ENCODE measurements at regions not wholly inside any gene's neighbourhood (a gene's known extent, or its start where the extent isn't known, plus 50 kb on each side); places are given as distances from the start of the nearest gene placed in this dataset.
A peak's percentile ranks its signal among the peaks of the same experiment; 100 is the strongest.
"Not testable (repeated sequence)": the region's sequence is repeated elsewhere in the genome, so short reads cannot be mapped to it uniquely, and the experiment has no call there.

DNA sequence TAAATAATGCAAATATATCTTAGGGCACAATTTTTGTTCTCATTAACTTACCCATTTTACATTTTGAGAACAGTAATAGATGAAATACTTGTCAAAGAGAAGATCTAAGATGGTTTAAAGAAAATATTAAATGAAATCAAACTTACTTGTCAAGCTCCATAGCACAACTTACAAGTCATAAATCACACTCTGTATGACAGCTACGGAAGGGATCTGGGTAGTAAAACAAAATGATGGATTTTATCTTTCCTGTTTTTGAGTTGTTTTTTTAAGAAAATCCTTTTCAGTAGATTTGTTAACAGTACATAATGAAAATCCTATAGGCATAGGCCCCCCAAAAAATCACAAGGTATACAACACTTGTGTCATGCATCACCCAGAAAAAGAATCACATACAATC, 84.4 kb upstream of the ANTXRL start:
- not testable (repeated sequence) for ATAC-seq, DNase-seq

DNA sequence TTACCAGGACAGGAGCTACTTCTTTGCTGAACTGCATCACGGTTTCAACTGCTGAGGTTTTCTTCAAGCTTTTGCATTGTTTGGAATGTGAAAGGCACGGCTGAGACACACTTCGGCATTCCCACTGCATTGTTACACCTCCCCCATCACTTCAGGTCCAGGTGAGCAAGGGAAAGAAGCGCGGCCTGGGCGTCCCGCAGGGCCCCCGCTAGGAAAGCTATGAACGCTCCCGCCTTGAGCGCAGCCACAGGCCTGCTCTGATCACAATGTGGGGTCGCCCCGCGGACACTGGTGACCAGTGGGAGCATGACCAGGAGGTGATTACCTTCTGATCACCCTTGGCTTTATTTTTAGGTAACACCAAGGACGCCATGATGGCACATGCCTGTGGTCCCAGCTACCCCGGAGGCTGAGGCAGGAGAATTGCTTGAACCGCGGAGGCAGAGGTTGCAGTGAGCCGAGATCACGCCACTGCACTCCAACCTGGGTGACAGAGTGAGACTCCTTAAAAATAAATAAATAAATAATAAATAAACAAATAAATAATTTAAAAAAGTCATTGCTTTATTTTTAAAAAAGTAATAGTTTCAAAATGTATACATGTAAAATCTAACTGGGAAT, 82.2 kb upstream of the ANTXRL start:
- ATAC-seq, DNase-seq: not testable (repeated sequence)

DNA sequence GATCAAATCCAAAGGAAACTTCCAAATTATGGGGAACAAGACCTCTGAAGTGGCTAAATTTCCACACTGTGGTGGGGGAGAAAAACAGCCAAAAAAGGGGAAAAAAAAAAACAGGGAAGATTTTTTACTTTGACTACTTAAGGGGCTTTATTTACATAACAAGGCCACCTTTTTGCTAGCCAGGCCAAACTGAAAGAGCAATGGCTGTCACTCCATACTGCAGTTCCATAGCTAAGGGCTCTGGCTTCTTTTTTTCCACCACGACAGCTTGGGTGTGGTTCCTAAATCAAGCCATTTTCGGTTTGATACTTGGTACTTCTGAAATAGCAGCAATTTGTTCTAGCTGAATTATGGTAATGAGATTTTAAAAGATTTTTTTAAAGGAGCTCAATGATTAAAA, 76.4 kb upstream of the ANTXRL start:
- ATAC-seq, DNase-seq: not testable (repeated sequence)

DNA sequence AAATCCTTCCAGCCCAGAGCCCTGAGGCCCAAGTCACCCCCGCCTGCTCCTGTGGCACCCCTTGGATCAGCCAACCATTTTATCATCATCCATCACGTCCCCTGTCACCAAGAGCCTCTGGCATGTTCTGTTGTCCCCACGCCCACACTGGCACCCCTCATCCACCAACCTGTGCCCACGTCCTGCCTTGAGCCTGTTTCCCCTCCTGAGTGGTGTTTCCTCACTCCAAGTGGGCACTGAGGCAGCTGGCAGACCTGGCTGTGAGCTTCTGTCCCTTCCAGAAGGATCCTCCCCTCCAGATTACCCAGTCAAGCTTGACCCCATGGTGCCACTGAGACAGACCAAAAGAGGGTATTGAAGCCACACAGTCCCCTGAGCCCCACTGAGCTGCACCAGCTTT, 71.4 kb upstream of the ANTXRL start:
- ATAC-seq: no peak
- no peak for DNase-seq

DNA sequence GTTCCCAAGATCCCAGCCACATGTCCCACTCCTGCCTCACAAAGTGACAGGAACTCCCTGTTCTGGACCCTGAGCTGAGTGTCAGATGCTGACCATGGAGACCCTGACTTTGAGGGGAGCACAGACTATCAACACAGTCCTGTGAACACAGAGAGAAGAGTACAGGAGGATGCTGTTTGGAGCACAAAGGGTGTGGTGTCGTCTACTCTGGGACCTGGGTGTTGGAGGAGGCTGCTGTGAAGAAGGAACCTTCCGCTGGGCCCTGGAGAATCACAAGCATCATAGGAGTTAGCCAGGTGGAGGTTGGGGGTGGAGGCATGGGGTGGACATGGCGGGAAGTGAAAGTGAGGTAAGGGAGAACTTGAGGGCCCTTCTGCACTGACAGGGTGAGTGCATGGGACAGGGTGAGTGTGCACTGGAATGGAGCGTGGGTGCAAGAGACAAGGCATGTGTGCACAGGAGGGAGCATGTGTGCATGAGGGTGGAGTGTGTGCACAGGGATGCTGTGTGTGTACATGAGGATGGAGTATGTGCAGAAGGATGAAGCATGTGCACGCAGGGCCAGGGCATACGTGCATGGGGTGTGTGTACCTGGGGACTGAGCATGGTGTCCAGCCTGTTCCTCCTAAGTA, 70.7 kb upstream of the ANTXRL start:
- DNase-seq: no peak

DNA sequence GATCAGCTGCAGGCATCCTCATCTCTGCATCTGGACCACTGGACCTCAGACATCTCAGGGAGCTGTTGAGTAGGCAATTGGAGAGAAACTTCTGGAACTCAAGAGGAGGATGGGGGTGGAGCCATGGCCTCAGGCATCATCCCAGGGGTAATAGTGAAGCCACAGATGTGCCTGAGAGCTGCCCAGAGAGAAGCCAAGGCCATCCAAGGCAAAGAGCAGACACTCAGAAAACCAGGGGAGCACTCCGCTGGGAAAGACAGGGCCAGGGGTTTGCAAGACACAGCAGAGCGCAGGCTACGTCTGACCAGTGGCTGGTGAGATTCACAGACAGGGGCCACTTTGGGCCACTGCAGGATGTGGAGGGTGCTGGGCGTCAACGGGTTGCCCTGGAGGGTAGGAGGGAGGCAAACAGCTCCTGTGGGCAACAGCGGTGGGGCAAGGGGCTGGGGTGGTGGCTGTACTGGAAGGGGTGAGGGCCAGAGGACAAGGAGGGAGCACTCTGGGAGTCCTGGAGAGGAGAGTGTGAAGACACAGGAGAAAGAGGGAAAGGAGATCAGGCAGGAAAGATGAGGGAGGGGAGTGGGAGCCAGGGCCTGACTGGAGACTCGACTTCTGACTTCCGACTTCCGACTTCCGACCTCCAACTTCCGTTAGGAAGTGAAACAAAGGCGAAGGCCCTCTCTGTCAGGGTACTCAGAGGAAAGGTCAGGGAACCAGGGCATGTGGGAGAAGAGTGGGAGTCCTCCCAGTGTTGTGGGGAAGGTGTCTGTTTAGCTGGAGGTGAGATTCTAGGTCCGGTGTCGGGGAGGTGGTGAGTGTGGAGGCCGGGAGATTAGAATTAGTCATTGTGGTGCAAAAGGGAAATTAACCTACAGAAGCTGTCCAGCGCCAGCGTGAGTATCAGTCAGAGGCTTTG, 69.7 kb upstream of the ANTXRL start:
- DNase-seq: no peak
- peak; percentile 37 for ATAC-seq

More for the DNA sequence above, 70.7 kb upstream of the ANTXRL start:
- ATAC-seq: no peak

DNA sequence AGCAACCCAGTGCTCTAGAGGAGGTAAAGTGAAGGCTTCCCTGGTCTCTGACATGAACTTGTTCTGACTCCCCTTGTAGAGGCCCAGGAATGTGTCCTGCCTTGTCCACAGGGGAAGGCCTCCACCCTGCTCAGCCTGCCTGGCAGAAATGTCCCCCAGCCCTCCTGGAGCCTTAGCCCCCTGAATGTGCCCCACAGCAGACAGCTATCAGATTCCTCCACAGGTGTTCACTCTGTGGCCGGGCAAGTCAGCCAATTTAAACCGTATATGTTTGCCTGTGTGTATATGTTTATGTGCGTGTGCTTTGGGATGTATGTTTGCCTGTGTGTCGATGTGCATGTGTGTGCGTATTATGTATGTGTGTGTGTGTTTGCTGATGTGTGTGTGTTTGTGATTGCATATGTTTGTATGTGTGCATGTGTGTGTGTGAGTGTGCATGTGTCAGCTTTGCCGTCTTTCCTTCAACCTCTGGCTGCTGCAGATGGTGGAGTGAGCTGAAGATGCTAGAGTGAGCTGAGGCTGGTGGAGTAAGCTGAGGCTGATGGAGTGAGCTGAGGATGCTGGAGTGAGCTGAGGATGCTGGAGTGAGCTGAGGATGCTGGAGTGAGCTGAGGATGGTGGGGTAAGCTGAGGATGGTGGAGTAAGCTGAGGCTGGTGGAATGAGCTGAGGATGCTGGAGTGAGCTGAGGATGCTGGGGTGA, 68.9 kb upstream of the ANTXRL start:
- ATAC-seq: no peak

DNA sequence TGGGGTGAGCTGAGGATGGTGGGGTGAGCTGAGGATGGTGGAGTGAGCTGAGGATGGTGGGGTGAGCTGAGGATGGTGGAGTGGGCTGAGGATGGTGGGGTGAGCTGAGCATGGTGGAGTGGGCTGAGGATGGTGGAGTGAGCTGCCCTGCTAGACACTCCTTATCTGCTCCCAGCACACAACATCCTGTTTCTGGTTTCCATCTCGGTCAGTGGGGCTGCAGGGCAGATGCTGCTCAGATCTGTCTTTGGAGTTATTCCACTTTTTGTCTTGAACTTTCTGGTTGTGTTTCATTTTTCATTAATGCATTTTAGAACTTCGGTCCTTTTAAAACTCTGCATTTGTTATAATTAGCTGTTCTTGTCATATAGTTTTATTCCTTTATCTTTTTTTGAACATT, 67.9 kb upstream of the ANTXRL start:
- DNase-seq: no peak
- ATAC-seq: no peak

More for the DNA sequence above, 68.9 kb upstream of the ANTXRL start:
- no peak for DNase-seq

DNA sequence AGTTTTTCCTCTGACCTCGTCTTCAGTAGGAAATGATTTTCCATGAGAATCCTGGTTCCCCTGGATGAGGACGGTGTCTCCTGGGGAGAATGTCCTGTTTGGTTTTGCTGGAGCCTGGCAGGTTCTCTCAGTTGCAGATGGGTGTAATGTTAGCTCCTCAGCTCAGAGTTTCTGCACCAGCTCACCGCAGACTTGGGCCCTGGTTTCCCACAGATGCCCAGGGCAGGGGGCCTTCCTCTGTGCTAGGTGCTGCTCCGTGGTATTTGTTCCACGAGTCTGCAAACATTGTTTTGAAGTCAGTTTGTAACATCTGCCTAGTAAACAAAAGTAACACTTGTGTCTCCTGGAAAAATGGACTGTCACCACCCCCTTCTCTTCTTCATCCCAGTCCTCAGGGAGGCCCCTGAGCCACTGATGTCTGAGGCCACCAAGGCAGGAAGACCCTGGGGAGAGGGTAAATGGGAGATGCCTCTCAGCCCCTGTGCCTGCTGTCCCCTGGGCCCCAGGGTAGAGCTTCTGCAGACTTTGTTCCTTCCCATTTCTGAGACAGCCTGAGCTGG, 67.3 kb upstream of the ANTXRL start:
- not testable (repeated sequence) for ATAC-seq, DNase-seq

DNA sequence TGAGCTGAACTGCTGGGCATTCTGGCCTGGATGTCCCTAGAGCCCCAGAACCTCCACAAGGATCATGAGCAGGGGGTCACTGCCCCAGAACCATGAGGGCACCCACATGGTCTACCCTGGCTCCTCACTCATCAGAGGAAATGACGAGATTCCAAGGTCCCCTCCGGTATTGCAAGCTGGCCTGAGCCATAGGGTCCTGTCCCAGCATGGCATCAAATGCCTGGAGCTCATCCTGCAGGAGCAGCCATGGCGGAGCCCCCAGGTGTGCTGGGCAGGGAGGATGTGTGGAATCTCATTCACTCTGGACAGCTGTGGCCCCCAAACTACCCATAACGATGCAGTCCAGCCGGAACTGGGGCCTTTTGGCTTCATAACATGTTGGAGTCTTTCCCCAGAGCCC, 66.6 kb upstream of the ANTXRL start:
- ATAC-seq (no peak), DNase-seq (no peak)

DNA sequence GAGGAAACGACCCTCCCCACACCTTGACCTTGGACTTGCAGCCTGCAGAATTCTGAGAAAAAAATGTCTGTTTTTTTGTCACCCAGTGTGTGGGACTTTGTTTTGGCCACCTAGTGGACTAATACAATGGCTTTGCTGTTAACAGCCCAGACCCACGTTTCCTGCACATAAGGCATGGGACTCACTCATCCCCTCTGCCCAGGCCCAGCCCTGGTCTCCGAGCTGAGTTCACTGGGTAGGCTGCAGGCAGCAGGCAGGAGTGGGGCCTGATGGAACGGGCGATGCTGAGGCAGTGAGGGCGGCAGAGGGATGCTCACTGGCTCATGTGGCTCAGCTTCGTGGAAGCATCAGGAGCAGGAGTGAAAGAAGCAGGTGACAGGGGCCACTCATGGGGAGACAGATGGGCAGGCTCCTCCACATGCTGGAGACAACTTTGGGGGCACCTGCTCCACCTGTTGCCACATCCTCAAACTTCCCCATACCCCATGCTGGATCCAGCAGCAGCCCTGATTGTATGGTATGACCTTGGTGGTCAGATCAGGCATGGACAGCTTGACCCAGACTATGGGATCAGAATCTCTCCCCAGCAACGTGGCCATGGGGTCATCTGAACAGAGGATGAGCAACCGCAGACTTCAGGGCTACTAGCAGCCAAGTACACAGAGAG, 65.8 kb upstream of the ANTXRL start:
- ATAC-seq: no peak
- no peak for DNase-seq

DNA sequence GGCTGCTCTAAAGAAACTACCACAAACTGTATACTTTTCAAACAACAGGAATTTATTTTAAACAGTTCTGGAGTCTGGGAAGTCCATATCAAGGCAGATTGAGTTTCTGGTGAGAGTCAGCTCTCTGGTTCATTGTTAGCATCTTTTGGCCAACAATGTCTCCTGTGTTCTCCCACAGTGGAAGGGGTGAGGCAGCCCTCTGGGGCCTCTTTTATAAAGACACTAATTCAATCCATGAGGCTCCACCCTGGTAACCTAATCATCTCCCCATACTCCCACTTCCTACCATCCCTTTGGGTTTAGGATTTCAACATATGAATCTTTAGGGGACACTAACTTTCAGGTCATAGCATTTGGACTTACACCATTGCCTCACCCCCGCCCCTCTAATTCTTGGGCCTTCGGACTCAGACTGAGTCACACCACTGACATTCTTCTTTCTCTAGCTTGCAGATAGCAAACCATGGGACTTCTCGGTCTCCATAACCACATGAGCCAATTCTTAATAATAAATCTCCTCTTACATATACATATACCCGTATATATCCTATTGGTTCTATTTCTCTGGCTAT, 64.3 kb upstream of the ANTXRL start:
- ATAC-seq: no peak
- no peak for DNase-seq

DNA sequence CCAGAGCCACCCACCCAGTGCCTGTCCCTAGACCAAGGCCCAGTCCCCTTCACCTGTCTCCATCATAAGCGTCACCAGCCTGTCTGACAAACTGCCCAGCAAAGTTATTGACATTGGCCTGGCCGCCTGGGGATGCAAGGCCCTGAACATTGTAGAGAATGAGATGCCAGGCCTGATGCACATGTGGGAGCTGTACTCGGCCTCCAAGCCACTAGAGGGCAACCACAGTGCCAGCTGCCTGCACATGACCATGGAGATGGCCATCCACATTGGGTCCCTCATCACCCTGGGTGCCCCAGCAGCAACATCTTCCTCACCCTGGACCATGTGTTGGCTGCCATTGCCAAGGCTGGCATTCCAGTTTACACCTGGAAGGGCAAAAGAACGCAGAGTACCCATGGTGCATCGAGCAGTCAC, 63.7 kb upstream of the ANTXRL start:
- peak; percentile 53 for ATAC-seq
- DNase-seq: peak; percentile 57

DNA sequence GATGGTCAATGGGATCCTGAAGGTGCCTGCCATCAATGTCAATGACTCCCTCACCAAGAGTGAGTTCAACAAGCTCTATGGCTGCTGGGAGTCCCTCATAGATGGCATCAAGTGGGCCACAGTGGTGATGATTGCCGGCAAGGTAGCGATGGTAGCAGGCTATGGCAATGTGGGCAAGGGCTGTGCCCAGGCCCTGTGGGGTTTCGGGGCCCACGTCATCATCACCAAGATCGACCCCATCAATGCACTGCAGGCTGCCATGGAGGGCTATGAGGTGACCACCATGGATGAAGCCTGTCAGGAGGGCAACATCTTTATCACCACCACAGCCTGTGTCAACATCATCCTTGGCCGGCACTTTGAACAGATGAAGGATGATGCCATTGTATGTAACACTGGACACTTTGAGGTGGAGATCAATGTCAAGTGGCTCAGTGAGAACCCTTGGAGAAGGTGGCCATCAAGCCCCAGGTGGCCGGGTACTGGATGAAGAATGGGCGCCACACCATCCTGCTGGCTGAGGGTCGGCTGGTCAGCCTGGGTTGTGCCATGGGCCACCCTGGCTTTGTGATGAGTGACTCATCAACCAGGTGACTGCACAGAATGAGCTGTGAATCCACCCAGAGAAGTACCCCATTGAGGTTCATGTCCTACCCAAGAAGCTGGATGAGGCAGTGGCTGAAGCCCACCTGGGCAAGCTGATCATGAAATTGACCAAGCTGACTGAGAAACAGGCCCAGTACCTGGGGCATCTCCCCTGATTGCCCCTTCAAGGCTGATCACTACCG, 63.0 kb upstream of the ANTXRL start:
- no peak for DNase-seq
- ATAC-seq: no peak

DNA sequence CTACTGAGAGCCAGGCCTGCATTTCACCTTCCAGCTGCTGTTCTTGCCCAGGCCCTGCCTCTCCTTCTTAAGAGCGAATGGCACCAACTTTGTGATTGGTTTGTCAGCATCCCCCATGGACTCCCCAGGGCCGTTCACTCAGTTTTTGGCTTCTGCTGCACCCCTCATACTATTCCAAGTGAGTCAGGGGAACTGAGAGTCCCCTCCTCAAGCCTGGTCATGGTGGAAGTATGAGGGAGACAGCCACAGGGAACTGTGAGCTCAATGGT, 62.4 kb upstream of the ANTXRL start:
- ATAC-seq (no peak), DNase-seq (no peak)

DNA sequence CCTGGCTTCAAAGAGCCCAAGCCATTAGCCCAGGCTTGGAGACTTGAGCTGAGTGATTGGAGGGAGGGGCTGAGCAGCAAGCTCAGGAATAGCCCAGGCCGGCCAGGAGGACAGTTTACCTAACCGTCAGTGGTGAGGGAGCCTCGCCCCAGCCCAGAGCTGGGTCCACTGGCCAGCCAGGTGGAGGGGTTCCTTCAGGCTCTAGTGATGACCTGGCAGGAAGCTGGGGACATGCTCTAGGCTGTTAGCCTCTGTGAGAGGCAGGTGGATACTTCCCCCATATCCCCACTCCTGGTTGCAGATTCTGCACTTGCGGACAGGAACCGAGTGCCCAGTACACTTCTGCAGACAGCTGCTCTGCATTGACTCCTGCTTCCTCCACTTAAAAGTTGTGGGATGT, 61.2 kb upstream of the ANTXRL start:
- DNase-seq (no peak), ATAC-seq (no peak)

DNA sequence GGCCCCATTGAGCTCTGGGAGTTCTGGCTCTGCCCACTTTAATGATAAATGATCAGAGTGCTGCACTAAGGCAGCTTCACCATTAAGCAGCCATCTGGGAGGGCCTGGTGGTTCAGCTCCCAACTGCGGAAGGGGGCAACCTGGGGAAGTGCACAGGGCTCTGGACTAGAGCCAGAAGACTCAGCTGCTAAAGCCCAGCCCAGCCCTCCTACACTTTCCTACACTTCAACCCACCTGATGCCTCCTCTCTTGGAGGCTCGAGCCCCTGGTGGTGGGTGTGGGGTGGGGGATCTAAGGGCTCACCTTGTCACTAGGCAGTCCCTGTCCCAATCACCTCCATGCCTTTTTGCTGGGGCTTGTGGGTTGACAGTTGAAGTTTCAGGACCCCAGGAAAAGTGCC, 60.6 kb upstream of the ANTXRL start:
- ATAC-seq (no peak), DNase-seq (no peak)

DNA sequence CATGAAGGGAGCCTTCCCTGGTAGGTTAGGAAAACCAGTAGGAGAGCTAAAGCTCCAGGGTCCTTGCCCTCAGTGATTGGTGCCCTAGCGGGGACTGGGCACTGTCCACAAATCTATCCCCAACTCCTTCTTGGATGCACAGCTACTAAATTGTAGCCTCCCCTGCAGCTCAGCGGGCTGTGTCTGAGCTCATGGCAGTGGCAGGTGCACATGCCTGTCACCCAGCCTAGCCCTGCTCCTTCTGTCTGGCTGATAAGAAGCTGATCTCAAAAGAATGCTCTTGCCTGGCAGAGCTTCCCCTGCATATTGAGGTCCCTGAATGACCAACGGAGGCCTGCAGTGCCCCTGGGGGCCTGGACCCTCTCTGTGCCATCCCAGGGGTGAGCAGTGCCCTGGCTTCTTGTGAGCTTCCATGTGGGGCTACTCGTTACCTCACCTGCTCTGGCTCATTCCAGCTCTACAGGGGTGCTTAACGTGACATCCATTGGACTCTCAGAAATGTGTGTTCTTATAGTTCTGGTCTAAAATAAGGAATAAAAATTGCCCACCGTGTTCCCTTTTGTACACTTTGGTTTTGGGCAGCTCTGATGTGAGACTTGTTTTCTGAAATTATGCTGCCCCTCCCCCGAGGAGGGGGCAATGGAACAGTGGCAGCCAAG, 59.8 kb upstream of the ANTXRL start:
- DNase-seq: no peak

DNA sequence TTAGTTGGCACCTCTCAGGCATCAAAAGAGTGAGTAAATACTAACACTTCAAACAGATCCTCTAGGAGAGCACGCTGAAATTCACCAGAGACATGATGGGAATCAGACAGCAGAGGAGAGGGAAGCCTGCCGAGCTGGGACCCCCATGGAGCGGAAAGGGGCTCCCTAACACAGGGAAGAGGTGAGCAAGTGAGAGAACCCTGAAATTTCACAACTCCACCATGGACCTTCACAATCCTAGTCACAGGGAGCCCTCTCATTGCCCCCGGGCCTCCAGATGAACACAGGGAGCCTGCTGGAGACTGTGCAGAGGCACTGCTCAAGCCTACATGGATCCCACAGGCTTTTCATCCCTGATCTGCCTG, 59.2 kb upstream of the ANTXRL start:
- ATAC-seq (no peak), DNase-seq (no peak)

More for the DNA sequence above, 59.8 kb upstream of the ANTXRL start:
- ATAC-seq: no peak

DNA sequence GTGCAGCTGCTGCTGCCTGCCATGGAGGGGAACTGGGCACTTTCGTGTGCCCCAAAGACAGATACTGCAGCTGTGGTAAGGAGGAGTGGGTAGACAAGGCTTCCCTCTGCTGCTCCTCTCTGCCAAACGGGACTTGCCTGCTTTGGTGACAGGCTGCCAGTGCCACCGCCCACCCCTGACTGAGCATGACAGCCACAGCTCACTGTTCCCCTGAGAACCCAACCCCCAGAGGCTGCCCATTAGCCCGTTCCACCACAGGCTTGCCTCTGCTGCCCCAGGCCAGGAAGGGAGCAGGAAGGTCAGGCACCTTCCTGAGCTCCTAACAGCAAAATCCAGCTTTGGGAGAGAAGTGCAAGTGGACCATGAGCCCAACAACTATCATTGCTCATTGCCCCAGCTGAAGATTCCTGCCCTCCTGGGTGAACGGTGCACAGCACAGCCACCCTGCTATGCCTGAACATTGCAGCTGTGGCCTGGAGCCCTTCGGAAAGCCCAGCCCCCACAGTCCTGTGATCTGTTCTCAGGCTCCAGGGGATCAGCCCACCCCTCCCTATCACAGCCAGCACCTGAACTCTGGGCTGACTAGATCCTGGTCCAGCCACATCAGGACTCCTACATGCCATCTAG, 58.7 kb upstream of the ANTXRL start:
- ATAC-seq (no peak), DNase-seq (peak; percentile 14)

Data from stimulated activated naive CD8-positive, alpha-beta T cell treated with anti-CD3 and anti-CD28 coated beads, Interleukin-15, Interleukin-2, amounts not matched to agents 100 U/mL and 50 U/mL, for 24 hours (primary cell).